Astrocyte (in vitro differentiated cells and primary cell): ENCODE measurements at regions not wholly inside any gene's neighbourhood (a gene's known extent, or its start where the extent isn't known, plus 50 kb on each side); places are given as distances from the start of the nearest gene placed in this dataset.

Source experiments
- CTCF ChIP-seq: IDR thresholded peaks from 2 replicates; pipeline ENCODE4 v1.5.1; 2011; ENCODE audit warnings: low read depth, mild to moderate bottlenecking, inconsistent platforms, low read length, moderate library complexity; ENCODE audit not compliant: insufficient read depth
- EZH2 ChIP-seq: IDR thresholded peaks from 2 replicates; pipeline ENCODE4 v1.6.1; 2012; ENCODE audit warnings: mild to moderate bottlenecking, low read length, inconsistent platforms; ENCODE audit not compliant: insufficient read depth

GRCh38 chr3:22979581-22979980 is 223.5 kb upstream of the UBE2E2 start:
- TF ChIP-seq CTCF (no peak), EZH2 (no peak)
